ENCODE measurements at regions not wholly inside any gene's neighbourhood (a gene's known extent, or its start where the extent isn't known, plus 50 kb on each side); places are given as distances from the start of the nearest gene placed in this dataset.

GRCh38 chr20:19938421-19939090 lies 78.6 kb upstream of the NAA20 start (continued):
- TF ChIP-seq ZNF148 (tag by site-specific recombination; IDR thresholded peaks at IDR 0.05; ENCODE audit: borderline replicate concordance) = no peak

GRCh38 chr20:19940988-19941460 lies 76.1 kb upstream of the NAA20 start:
- ChIA-PET POLR2A (no interaction called here), CTCF (no interaction called here)
- Histone ChIP-seq H3K27ac (ENCODE audit: extremely low read depth, low read depth, low read length) (no peak overlapping the region), H3K4me1 (ENCODE audit: control insufficient read depth, insufficient read depth, low read length) (no peaks in the 10 kb centered on the region), H3K9me3 (ENCODE audit: control insufficient read depth, insufficient read depth, low read depth, low read length) (no peaks in the 10 kb centered on the region), H3K4me3 (ENCODE audit: low read depth, low read length) (no peak overlapping the region), H3K36me3 (ENCODE audit: control insufficient read depth in 2 of 2, insufficient read depth in 1 of 2, low read length in 2 of 2) (no peaks in the 10 kb centered on the region)
- no peak for TF ChIP-seq ZSCAN18 (tag by site-specific recombination; IDR thresholded peaks at IDR 0.05)
- TF ChIP-seq ZNF416 (tag by site-specific recombination; IDR thresholded peaks at IDR 0.05) = no peak
- no peak for TF ChIP-seq ZFP37 (tag by site-specific recombination; IDR thresholded peaks at IDR 0.05)
- TF ChIP-seq ZNF645 (tag by site-specific recombination; IDR thresholded peaks at IDR 0.05) = no peak
- TF ChIP-seq IKZF3 (tag by site-specific recombination; IDR thresholded peaks at IDR 0.05) = no peak
- TF ChIP-seq ZNF280C (tag by site-specific recombination; IDR thresholded peaks at IDR 0.05) = no peak
- TF ChIP-seq ZNF561 (tag by site-specific recombination; IDR thresholded peaks at IDR 0.05; ENCODE audit: borderline replicate concordance) = no peak

- Histone ChIP-seq H3K36me3 (ENCODE audit: control insufficient read depth in 2 of 2, insufficient read depth in 1 of 2, low read length in 2 of 2) (no peaks in the 10 kb centered on the region), H3K4me1 (ENCODE audit: control insufficient read depth, insufficient read depth, low read length) (no peaks in the 10 kb centered on the region), H3K4me3 (ENCODE audit: low read depth, low read length) (no peak overlapping the region), H3K27ac (ENCODE audit: extremely low read depth, low read depth, low read length) (no peak overlapping the region), H3K9me3 (ENCODE audit: control insufficient read depth, insufficient read depth, low read depth, low read length) (no peaks in the 10 kb centered on the region)
- POLR2A ChIA-PET = no interaction called here
- CTCF ChIA-PET = interaction anchor here (0.5 to 0.6 kb wide), 3 partner anchors 86 to 834 kb away, joined by 3 read pairs; no protein-coding TSS in a partner anchor
- TF ChIP-seq ZNF449 (tag by site-specific recombination; IDR thresholded peaks at IDR 0.05) (no peak), KLF7 (tag by site-specific recombination; IDR thresholded peaks at IDR 0.05; ENCODE audit: borderline replicate concordance) (no peak), ZNF138 (tag by site-specific recombination; IDR thresholded peaks at IDR 0.05; ENCODE audit: borderline replicate concordance) (no peak), ZNF112 (tag by site-specific recombination; IDR thresholded peaks at IDR 0.05) (no peak), ZNF701 (tag by site-specific recombination; IDR thresholded peaks at IDR 0.05) (no peak), ZNF211 (tag by site-specific recombination; IDR thresholded peaks at IDR 0.05; ENCODE audit: low read depth) (no peak), ZNF155 (tag by site-specific recombination; IDR thresholded peaks at IDR 0.05) (no peak), ZBTB7A (tag by site-specific recombination; IDR thresholded peaks at IDR 0.05; ENCODE audit: low read depth) (no peak), ZNF555 (tag by site-specific recombination; conservative IDR thresholded peaks at IDR 0.05) (no peak), ZNF558 (tag by site-specific recombination; IDR thresholded peaks at IDR 0.05) (no peak), ZNF530 (tag by site-specific recombination; IDR thresholded peaks at IDR 0.05; ENCODE audit: low read depth) (no peak), ZFP69B (tag by site-specific recombination; IDR thresholded peaks at IDR 0.05) (no peak), ZNF624 (tag by site-specific recombination; IDR thresholded peaks at IDR 0.05) (no peak), TCF7L2 (IDR thresholded peaks at IDR 0.05; ENCODE audit: borderline replicate concordance, low read depth, low read length) (no peak), BCL11A (tag by site-specific recombination; IDR thresholded peaks at IDR 0.05; ENCODE audit: low read depth) (no peak), ZNF292 (tag by site-specific recombination; IDR thresholded peaks at IDR 0.05; ENCODE audit: borderline replicate concordance, low read depth) (no peak), GLI4 (tag by site-specific recombination; IDR thresholded peaks at IDR 0.05) (no peak)
Measured at GRCh38 chr20:19942611-19943010, 74.6 kb upstream of the NAA20 start.

Data from HEK293 (cell line).